Keratinocyte (primary cell): ENCODE measurements at regions not wholly inside any gene's neighbourhood (a gene's known extent, or its start where the extent isn't known, plus 50 kb on each side); places are given as distances from the start of the nearest gene placed in this dataset.

Source experiments
- DNase-seq: peaks from one replicate; pipeline ENCODE4 v3.0.0-alpha.2; 2011; ENCODE audit warnings: low read depth, missing footprints, low spot score
- FAIRE-seq: peaks from 2 replicates; lab custom pipeline; 2011; peaks lifted over from hg19 to GRCh38; lab: Jason Lieb, UNC
- H2AFZ ChIP-seq: 2 replicates; pipeline ENCODE4 v1.6.0; 2012; ENCODE audit warnings: low read length, control low read depth, inconsistent platforms; ENCODE audit not compliant: control insufficient read depth
- H3K27ac ChIP-seq: 2 replicates; pipeline ENCODE4 v1.5.1; 2011; ENCODE audit warnings: low read length; ENCODE audit not compliant: control insufficient read depth, insufficient read depth
- H3K27me3 ChIP-seq: 3 replicates; pipeline ENCODE4 v1.6.0; 2011; ENCODE audit warnings: low read length; ENCODE audit not compliant: control insufficient read depth, insufficient read depth; ENCODE audit errors: extremely low read depth
- H3K36me3 ChIP-seq, 2 experiments: 2 replicates in 1 of 2; 3 replicates in 1 of 2; pipeline ENCODE4 v1.5.1; 2011; ENCODE audit warnings: low read length in 2 of 2, mild to moderate bottlenecking in 1 of 2; ENCODE audit not compliant: control insufficient read depth in 2 of 2, insufficient read depth in 2 of 2; ENCODE audit errors: extremely low read depth in 1 of 2
- H3K4me1 ChIP-seq: 3 replicates; pipeline ENCODE4 v1.5.1; 2011; ENCODE audit warnings: low read length; ENCODE audit not compliant: control insufficient read depth, insufficient read depth; ENCODE audit errors: extremely low read depth
- H3K4me2 ChIP-seq: 3 replicates; pipeline ENCODE4 v1.6.0; 2011; ENCODE audit warnings: low read depth, low read length; ENCODE audit not compliant: control insufficient read depth, insufficient read depth; ENCODE audit errors: extremely low read depth
- H3K4me3 ChIP-seq, 3 experiments: fragments of 200-600 bp in 1 of 3; sonication (generic) in 1 of 3; 2 replicates in 2 of 3; 3 replicates in 1 of 3; pipeline ENCODE4 v1.5.1; 2011 to 2016; ENCODE audit warnings: low read length in 3 of 3, mild to moderate bottlenecking in 3 of 3, control low read depth in 2 of 3, inconsistent platforms in 1 of 3, low read depth in 1 of 3, mixed read lengths in 1 of 3, mixed run types in 1 of 3, moderate library complexity in 1 of 3; ENCODE audit not compliant: control insufficient read depth in 2 of 3, insufficient read depth in 2 of 3; ENCODE audit errors: extremely low read depth in 1 of 3
- H3K79me2 ChIP-seq: 2 replicates; pipeline ENCODE4 v1.6.0; 2012; ENCODE audit warnings: low read length; ENCODE audit not compliant: control insufficient read depth, insufficient read depth
- H3K9ac ChIP-seq: 3 replicates; pipeline ENCODE4 v1.6.0; 2011; ENCODE audit warnings: low read length; ENCODE audit not compliant: control insufficient read depth, insufficient read depth; ENCODE audit errors: extremely low read depth
- H3K9me1 ChIP-seq: 3 replicates; pipeline ENCODE4 v1.6.0; 2011; ENCODE audit warnings: low read length; ENCODE audit not compliant: control insufficient read depth, insufficient read depth; ENCODE audit errors: extremely low read depth
- H3K9me3 ChIP-seq: 2 replicates; pipeline ENCODE4 v1.5.1; 2012; ENCODE audit warnings: low read depth, low read length; ENCODE audit not compliant: control insufficient read depth
- H4K20me1 ChIP-seq: 3 replicates; pipeline ENCODE4 v1.6.0; 2011; ENCODE audit warnings: low read length; ENCODE audit not compliant: control insufficient read depth, insufficient read depth; ENCODE audit errors: extremely low read depth
- CTCF ChIP-seq, 3 experiments: IDR thresholded peaks in 1 of 3; conservative IDR thresholded peaks in 1 of 3; optimal IDR thresholded peaks in 1 of 3; 2 replicates in 2 of 3; 3 replicates in 1 of 3; pipeline versions ENCODE3 to v1.5.1; 2011; ENCODE audit warnings: low read length in 3 of 3, mild to moderate bottlenecking in 3 of 3, moderate library complexity in 2 of 3, control low read depth in 1 of 3, inconsistent platforms in 1 of 3; ENCODE audit not compliant: insufficient read depth in 2 of 3; ENCODE audit errors: extremely low read depth in 1 of 3
- EZH2 ChIP-seq: IDR thresholded peaks from one replicate; pipeline ENCODE4 v1.6.1; 2012; ENCODE audit warnings: inconsistent platforms, mild to moderate bottlenecking, low read length, moderate library complexity
- dilution Hi-C: fragments of 300-500 bp; cut with MboI; formaldehyde crosslinking; loops from one replicate; pipeline ENCODE4 v1.7.0; 2020; ENCODE audit warnings: low sequenced_read_pairs; ENCODE audit not compliant: extremely low pct_ligation_motif_present

- H3K27me3 ChIP-seq = no peaks in the 10 kb centered on the region
- H3K4me2 ChIP-seq = no peak overlapping the region
- no peak overlapping the region for H2AFZ ChIP-seq
- no peak overlapping the region for H3K4me3 ChIP-seq
- H4K20me1 ChIP-seq = no peaks in the 10 kb centered on the region
- no peak for DNase-seq
- no peak for FAIRE-seq
- H3K79me2 ChIP-seq = no peaks in the 10 kb centered on the region
- no peak for TF ChIP-seq EZH2
- no peak overlapping the region for H3K27ac ChIP-seq
- no peaks in the 10 kb centered on the region for H3K9me1 ChIP-seq
- H3K9me3 ChIP-seq = no peaks in the 10 kb centered on the region
- peaks cover 3% of the 10 kb centered on the region for H3K4me1 ChIP-seq
- dilution Hi-C loops = no loop called here
- no peaks in the 10 kb centered on the region for H3K36me3 ChIP-seq
- H3K9ac ChIP-seq = no peak overlapping the region
These were observed 339.0 kb upstream of the KLF3 start for GRCh38 chr4:38324861-38325628.

GRCh38 chr4:38325629-38325913 lies 338.4 kb upstream of the KLF3 start:
- DNase-seq = no peak
- dilution Hi-C loops = no loop called here
- no peaks in the 10 kb centered on the region for H3K27me3 ChIP-seq
- H3K4me3 ChIP-seq = no peak overlapping the region
- H3K9me1 ChIP-seq = no peaks in the 10 kb centered on the region
- H3K4me2 ChIP-seq = no peak overlapping the region
- no peak overlapping the region for H2AFZ ChIP-seq
- no peak for FAIRE-seq
- no peaks in the 10 kb centered on the region for H3K36me3 ChIP-seq
- H4K20me1 ChIP-seq = no peaks in the 10 kb centered on the region
- no peak for TF ChIP-seq EZH2
- no peak for TF ChIP-seq CTCF (optimal IDR thresholded peaks at IDR 0.05 in 1 of 3, IDR thresholded peaks at IDR 0.05 in 1 of 3, conservative IDR thresholded peaks at IDR 0.05 in 1 of 3; ENCODE audit: extremely low read depth in 1 of 3, insufficient read depth in 2 of 3, low read length in 3 of 3)
- no peaks in the 10 kb centered on the region for H3K9me3 ChIP-seq
- H3K4me1 ChIP-seq = no peaks in the 10 kb centered on the region
- H3K79me2 ChIP-seq = no peaks in the 10 kb centered on the region
- H3K27ac ChIP-seq = no peak overlapping the region
- H3K9ac ChIP-seq = no peak overlapping the region

- Histone ChIP-seq H3K27me3 (no peaks in the 10 kb centered on the region), H3K36me3 (no peaks in the 10 kb centered on the region), H3K9me1 (no peaks in the 10 kb centered on the region), H3K79me2 (no peaks in the 10 kb centered on the region), H3K9me3 (no peaks in the 10 kb centered on the region), H3K27ac (no peak overlapping the region), H3K4me3 (no peak overlapping the region), H3K4me2 (no peak overlapping the region), H2AFZ (no peak overlapping the region), H4K20me1 (no peaks in the 10 kb centered on the region), H3K9ac (no peak overlapping the region), H3K4me1 (no peaks in the 10 kb centered on the region)
- FAIRE-seq (no peak), DNase-seq (no peak)
- dilution Hi-C loops = no loop called here
- TF ChIP-seq CTCF (optimal IDR thresholded peaks at IDR 0.05 in 1 of 3, IDR thresholded peaks at IDR 0.05 in 1 of 3, conservative IDR thresholded peaks at IDR 0.05 in 1 of 3; ENCODE audit: extremely low read depth in 1 of 3, insufficient read depth in 2 of 3, low read length in 3 of 3) = no peak
- TF ChIP-seq EZH2 = no peak
These were observed 337.5 kb upstream of the KLF3 start for GRCh38 chr4:38326499-38326898.
